Activated T-helper 2 cell treated with anti-CD3 and anti-CD28 coated beads, Interferon-gamma antibody, Interleukin-2, Interleukin-4, amounts not matched to agents 10 μg/mL and 5 μg/mL and 100 μg/mL, durations not matched to agents 14 hours and 24 hours and 36 hours (primary cell): ENCODE measurements at regions not wholly inside any gene's neighbourhood (a gene's known extent, or its start where the extent isn't known, plus 50 kb on each side); places are given as distances from the start of the nearest gene placed in this dataset.
"Not testable (repeated sequence)": the region's sequence is repeated elsewhere in the genome, so short reads cannot be mapped to it uniquely, and the experiment has no call there.

ENCODE experiments used
- DNase-seq: peaks from one replicate; pipeline ENCODE4 v3.0.0; 2021; ENCODE audit warnings: low spot score
- H3K27ac Mint-ChIP-seq: one replicate; pipeline ENCODE4 v1.8.0; 2021; ENCODE audit warnings: mixed read lengths
- H3K27me3 Mint-ChIP-seq: one replicate; pipeline ENCODE4 v1.8.0; 2021; ENCODE audit warnings: low read depth, mixed read lengths
- H3K36me3 Mint-ChIP-seq: one replicate; pipeline ENCODE4 v1.8.0; 2021; ENCODE audit warnings: low read depth, mixed read lengths
- H3K4me1 Mint-ChIP-seq: one replicate; pipeline ENCODE4 v1.8.0; 2021; ENCODE audit warnings: low read depth, mixed read lengths
- H3K4me3 Mint-ChIP-seq: one replicate; pipeline ENCODE4 v1.8.0; 2021; ENCODE audit warnings: low read depth, mild to moderate bottlenecking, moderate library complexity, mixed read lengths
- H3K9me3 Mint-ChIP-seq: one replicate; pipeline ENCODE4 v1.8.0; 2021; ENCODE audit warnings: mixed read lengths
- intact Hi-C: fragments of 100-400 bp; cut with micrococcal nuclease; formaldehyde crosslinking; loops from one replicate; pipeline ENCODE4 v1.15.1; 2023

- Mint-ChIP-seq H3K27ac (no peak overlapping the region), H3K27me3 (no peaks in the 10 kb centered on the region), H3K36me3 (no peaks in the 10 kb centered on the region), H3K4me1 (no peaks in the 10 kb centered on the region), H3K9me3 (no peaks in the 10 kb centered on the region), H3K4me3 (no peak overlapping the region)
- DNase-seq, result no peak
- intact Hi-C loops, result no loop called here
These were observed 104.6 kb downstream of the TLR5 start for GRCh38 chr1:223038288-223039006.

DNA sequence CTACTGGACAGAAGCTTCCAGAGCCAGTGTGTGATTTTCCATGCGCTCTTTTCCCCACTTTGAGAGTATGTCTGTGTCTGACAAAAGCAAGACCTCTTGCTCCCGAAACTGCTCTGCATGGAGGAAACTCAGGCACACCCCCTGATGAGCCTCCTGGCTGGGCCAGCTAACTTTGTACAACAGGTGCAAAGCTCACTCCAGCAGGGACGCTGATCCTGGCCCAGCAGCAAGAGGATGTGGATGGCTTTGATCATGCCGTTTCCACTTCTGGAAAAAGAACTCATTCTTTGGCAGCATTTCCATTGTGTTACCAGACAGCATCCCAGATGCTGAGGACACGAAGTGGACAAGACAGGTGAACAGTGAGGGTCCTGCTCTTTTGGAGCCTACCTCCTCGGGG is 103.1 kb downstream of the TLR5 start:
- intact Hi-C loops, result no loop called here
- no peaks in the 10 kb centered on the region for H3K4me1 Mint-ChIP-seq

GRCh38 chr1:223041481-223041880 is 101.6 kb downstream of the TLR5 start:
- Mint-ChIP-seq H3K9me3 (no peaks in the 10 kb centered on the region), H3K4me1 (no peaks in the 10 kb centered on the region), H3K27ac (no peak overlapping the region), H3K4me3 (no peak overlapping the region), H3K36me3 (no peaks in the 10 kb centered on the region), H3K27me3 (no peaks in the 10 kb centered on the region)
- intact Hi-C loops, result no loop called here
- no peak for DNase-seq

More for the DNA sequence above, 103.1 kb downstream of the TLR5 start:
- H3K9me3 Mint-ChIP-seq, result no peaks in the 10 kb centered on the region
- H3K36me3 Mint-ChIP-seq, result no peaks in the 10 kb centered on the region
- H3K4me3 Mint-ChIP-seq, result no peak overlapping the region
- no peaks in the 10 kb centered on the region for H3K27me3 Mint-ChIP-seq
- DNase-seq, result no peak
- no peak overlapping the region for H3K27ac Mint-ChIP-seq

GRCh38 chr1:223045164-223045957 is 97.7 kb downstream of the TLR5 start:
- intact Hi-C loops, result no loop called here
- H3K4me1 Mint-ChIP-seq, result no peaks in the 10 kb centered on the region

GRCh38 chr1:223046011-223046410 is 97.0 kb downstream of the TLR5 start:
- H3K4me3 Mint-ChIP-seq, result no peak overlapping the region
- H3K36me3 Mint-ChIP-seq, result no peaks in the 10 kb centered on the region
- H3K9me3 Mint-ChIP-seq, result no peaks in the 10 kb centered on the region
- H3K4me1 Mint-ChIP-seq, result no peaks in the 10 kb centered on the region
- no peak for DNase-seq
- no peaks in the 10 kb centered on the region for H3K27me3 Mint-ChIP-seq
- no peak overlapping the region for H3K27ac Mint-ChIP-seq
- intact Hi-C loops, result no loop called here

More at GRCh38 chr1:223045164-223045957, 97.7 kb downstream of the TLR5 start:
- H3K27me3 Mint-ChIP-seq, result no peaks in the 10 kb centered on the region
- DNase-seq, result no peak
- H3K27ac Mint-ChIP-seq, result no peak overlapping the region
- H3K4me3 Mint-ChIP-seq, result no peak overlapping the region
- no peaks in the 10 kb centered on the region for H3K9me3 Mint-ChIP-seq
- H3K36me3 Mint-ChIP-seq, result no peaks in the 10 kb centered on the region

GRCh38 chr1:223046463-223046862 is 96.6 kb downstream of the TLR5 start:
- H3K27ac Mint-ChIP-seq, H3K4me1 Mint-ChIP-seq, DNase-seq, H3K9me3 Mint-ChIP-seq, intact Hi-C loops, H3K4me3 Mint-ChIP-seq, H3K27me3 Mint-ChIP-seq, H3K36me3 Mint-ChIP-seq: not testable (repeated sequence)

DNA sequence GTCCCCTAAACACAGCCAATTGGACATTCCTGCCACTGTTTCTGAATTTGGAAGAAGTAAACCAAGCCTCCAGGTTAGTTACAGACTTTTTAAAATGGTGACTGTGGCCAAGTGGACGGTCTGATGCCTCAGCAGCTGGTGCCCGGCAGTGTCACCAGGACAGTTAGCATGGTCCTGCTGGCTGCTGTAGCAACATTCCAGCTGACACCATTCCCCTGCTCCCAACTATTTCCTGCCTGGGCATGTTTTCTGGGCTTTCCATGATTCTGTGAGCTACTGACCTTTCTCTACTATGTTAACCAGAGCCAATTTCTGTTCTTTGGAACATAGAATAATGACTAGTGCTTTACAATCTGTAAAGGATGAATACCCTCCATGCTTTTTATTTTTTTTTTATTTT is 95.0 kb downstream of the TLR5 start:
- no peak for DNase-seq
- Mint-ChIP-seq H3K27ac (no peak overlapping the region), H3K9me3 (no peaks in the 10 kb centered on the region), H3K36me3 (no peaks in the 10 kb centered on the region), H3K4me3 (no peak overlapping the region), H3K27me3 (no peaks in the 10 kb centered on the region), H3K4me1 (no peaks in the 10 kb centered on the region)
- intact Hi-C loops, result no loop called here

DNA sequence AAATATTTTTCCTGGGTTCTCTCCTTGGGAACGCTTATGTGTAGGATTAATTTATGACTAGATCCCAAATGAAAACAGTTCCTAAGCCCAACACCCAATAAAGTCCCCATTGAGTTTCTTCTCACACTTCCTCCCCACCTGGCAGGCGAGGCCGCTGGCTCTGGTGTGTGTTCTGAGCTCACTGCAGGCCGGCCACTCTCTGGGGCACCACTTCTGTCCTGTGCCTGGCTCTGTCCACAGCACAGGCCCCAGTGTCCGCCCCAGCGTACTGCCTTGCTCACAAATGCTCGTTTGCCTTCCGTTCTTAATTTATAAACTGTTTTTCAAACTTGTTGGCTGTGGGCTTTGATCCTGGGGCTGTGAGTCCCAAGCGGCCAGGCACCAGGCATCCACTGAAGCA is 90.6 kb downstream of the TLR5 start:
- no peak overlapping the region for H3K4me3 Mint-ChIP-seq
- H3K27ac Mint-ChIP-seq, result no peak overlapping the region
- DNase-seq, result no peak
- H3K27me3 Mint-ChIP-seq, result no peaks in the 10 kb centered on the region
- H3K4me1 Mint-ChIP-seq, result no peaks in the 10 kb centered on the region
- no peaks in the 10 kb centered on the region for H3K36me3 Mint-ChIP-seq
- no peaks in the 10 kb centered on the region for H3K9me3 Mint-ChIP-seq
- intact Hi-C loops, result no loop called here

DNA sequence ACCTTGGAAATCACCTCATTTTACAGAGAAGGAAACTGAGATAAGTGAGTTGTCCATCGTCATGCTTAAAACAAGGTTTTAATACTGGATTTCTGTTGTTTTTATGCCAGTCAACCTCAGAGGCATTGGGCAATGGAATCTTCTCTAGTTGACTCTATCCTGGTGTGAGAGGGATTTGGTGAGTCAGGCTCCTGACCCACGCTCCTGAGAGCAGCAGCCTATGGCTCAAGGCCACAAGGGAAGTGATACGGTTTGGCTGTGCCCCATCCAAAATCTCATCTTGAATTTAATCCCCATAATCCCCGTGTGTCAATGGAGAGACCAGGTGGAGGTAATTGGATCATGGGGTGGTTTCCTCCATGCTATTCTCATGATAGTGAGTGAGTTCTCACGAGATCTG is 90.1 kb downstream of the TLR5 start:
- H3K4me1 Mint-ChIP-seq, result no peaks in the 10 kb centered on the region
- H3K4me3 Mint-ChIP-seq, result no peak overlapping the region
- intact Hi-C loops, result no loop called here
- H3K27ac Mint-ChIP-seq, result no peak overlapping the region
- H3K27me3 Mint-ChIP-seq, result no peaks in the 10 kb centered on the region
- H3K36me3 Mint-ChIP-seq, result no peaks in the 10 kb centered on the region
- no peaks in the 10 kb centered on the region for H3K9me3 Mint-ChIP-seq
- no peak for DNase-seq

DNA sequence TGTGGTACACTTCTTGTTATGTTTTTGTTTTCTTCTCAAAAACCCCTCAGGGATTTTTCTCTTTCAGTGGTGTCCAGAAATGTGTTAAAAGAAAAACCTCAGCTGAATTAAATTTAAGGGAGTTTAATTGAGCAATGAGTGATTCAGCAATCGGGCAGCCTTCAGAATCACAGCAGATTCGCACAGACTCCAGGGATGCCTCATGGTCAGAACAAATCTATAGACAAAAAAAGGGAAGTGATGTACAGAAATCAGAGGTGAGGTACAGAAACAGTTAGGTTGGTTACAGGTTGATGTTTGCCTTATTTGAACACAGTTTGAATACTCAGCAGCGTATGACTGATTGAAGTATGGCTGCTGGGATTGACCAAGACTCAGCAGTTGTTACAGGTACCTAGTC is 86.2 kb downstream of the TLR5 start:
- DNase-seq, result no peak
- H3K9me3 Mint-ChIP-seq, result no peaks in the 10 kb centered on the region
- no peak overlapping the region for H3K27ac Mint-ChIP-seq
- H3K4me3 Mint-ChIP-seq, result no peak overlapping the region
- H3K36me3 Mint-ChIP-seq, result no peaks in the 10 kb centered on the region
- no peaks in the 10 kb centered on the region for H3K4me1 Mint-ChIP-seq
- intact Hi-C loops, result no loop called here
- peaks cover 2% of the 10 kb centered on the region for H3K27me3 Mint-ChIP-seq

- H3K27ac Mint-ChIP-seq, result no peak overlapping the region
- no peak for DNase-seq
- no peaks in the 10 kb centered on the region for H3K9me3 Mint-ChIP-seq
- intact Hi-C loops, result no loop called here
- no peaks in the 10 kb centered on the region for H3K36me3 Mint-ChIP-seq
- H3K27me3 Mint-ChIP-seq, result peaks cover 2% of the 10 kb centered on the region
- no peak overlapping the region for H3K4me3 Mint-ChIP-seq
- H3K4me1 Mint-ChIP-seq, result no peaks in the 10 kb centered on the region
These were observed 85.4 kb downstream of the TLR5 start for GRCh38 chr1:223057569-223058093.
